ENCODE measurements at regions not wholly inside any gene's neighbourhood (a gene's known extent, or its start where the extent isn't known, plus 50 kb on each side); places are given as distances from the start of the nearest gene placed in this dataset.
"Not testable (repeated sequence)": the region's sequence is repeated elsewhere in the genome, so short reads cannot be mapped to it uniquely, and the experiment has no call there.

GRCh38 chr2:142418699-142419098 is 287.9 kb upstream of the LRP1B start:
- TF ChIP-seq CTCF (IDR thresholded peaks at IDR 0.05; ENCODE audit: control extremely low read depth in 1 of 3, insufficient read depth in 1 of 3, low read depth in 1 of 3, low read length in 3 of 3); POLR2A (IDR thresholded peaks at IDR 0.05; ENCODE audit: control extremely low read depth in 1 of 2, low read depth in 2 of 2, low read length in 2 of 2); RAD21 (IDR thresholded peaks at IDR 0.05 in 1 of 2, conservative IDR thresholded peaks at IDR 0.05 in 1 of 2; ENCODE audit: low read depth in 2 of 2, low read length in 2 of 2): not testable (repeated sequence)

All from H1 (cell line).